HG02885 (cell line): ENCODE measurements at regions not wholly inside any gene's neighbourhood (a gene's known extent, or its start where the extent isn't known, plus 50 kb on each side); places are given as distances from the start of the nearest gene placed in this dataset.
"Not testable (repeated sequence)": the region's sequence is repeated elsewhere in the genome, so short reads cannot be mapped to it uniquely, and the experiment has no call there.

ENCODE experiments used
- ATAC-seq: cut with Tn5 transposase; IDR thresholded peaks from one replicate; pipeline ENCODE4 v1.9.1; 2021; ENCODE audit warnings: mild to moderate bottlenecking; ENCODE audit not compliant: unreplicated experiment, poor library complexity

DNA sequence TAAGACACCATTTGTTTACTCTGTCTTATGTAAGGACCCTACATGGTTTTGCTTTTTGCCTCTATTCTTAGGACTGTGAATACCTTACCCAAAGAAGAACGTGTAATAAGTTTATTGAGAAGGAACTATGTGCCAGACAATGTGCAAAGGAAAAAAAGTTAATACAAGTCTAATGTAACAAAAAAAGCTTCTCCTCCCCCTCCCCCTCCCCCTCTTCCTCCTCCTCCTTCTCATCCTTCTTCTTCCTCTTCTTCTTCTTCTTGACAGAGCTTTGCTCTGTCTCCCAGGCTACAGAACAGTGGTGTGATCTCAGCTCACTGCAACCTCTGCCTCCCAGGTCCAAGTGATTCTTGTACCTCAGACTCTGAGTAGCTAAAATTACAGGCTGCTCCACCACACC is 50.9 kb upstream of the MITF start:
- ATAC-seq: no peak

DNA sequence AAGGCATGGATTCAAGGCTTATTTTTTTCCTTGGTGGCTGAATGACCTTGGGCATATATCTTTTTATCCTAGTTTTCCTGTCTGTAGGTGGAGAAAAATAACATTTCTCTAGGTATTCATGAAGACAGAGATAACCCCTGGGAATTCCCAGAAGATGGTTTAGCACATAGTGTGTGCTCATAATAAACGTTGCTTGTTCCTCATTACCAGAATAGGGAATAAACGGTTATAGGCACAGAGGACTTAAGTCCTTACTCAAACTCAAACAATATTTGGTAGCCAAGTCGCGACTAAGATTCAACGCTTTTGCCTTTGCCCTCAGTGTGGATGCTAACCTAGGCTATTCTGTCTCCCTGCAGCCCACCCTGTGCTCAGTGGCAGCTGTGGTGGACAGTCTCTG is 51.6 kb upstream of the MITF start:
- no peak for ATAC-seq

DNA sequence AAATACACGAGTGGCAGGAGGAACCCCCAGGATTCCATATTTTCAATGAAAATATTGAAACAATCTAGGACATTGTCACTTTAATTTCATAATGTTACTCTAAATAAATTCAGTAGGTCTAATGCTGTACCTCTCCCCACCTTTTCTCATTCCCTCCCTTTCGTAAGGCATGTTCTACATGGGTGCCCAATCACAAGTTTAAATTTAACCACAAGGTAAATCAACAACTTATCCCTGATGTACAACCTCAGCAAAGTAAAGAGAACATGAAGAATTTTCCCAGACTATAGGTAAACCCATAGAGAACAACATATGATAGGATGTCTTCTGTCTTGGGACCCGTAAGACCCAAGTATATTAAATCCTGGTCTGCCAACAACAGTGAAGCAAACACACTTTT is 53.2 kb upstream of the MITF start:
- no peak for ATAC-seq

DNA sequence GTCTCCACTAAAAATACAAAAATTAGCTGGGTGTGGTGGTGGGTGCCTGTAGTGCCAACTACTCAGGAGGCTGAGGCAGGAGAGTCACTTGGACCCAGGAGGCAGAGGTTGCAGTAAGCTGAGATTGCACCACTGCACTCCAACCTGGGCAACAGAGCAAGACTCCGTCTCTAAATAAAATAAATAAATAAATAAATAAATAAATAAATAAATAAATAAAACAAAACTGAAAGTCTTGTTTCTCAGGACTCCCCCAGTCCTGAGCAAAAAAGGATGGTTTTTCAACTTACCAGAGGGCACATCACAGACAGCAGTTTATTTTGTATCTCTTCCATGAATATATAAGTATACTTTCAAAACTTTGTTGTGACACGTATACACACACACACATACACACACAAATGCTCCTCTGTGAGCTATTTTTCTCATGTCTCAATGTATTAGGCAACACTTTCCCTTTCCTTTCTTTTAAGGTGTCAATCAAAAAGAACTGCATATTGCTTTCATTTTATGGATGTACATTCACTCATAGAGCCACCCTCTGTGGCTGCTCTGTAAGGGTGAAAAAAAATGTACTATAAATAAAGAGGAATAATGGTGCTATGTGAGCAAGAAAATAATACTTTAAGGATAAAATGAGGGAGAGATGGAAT is 54.8 kb upstream of the MITF start:
- ATAC-seq: no peak

DNA sequence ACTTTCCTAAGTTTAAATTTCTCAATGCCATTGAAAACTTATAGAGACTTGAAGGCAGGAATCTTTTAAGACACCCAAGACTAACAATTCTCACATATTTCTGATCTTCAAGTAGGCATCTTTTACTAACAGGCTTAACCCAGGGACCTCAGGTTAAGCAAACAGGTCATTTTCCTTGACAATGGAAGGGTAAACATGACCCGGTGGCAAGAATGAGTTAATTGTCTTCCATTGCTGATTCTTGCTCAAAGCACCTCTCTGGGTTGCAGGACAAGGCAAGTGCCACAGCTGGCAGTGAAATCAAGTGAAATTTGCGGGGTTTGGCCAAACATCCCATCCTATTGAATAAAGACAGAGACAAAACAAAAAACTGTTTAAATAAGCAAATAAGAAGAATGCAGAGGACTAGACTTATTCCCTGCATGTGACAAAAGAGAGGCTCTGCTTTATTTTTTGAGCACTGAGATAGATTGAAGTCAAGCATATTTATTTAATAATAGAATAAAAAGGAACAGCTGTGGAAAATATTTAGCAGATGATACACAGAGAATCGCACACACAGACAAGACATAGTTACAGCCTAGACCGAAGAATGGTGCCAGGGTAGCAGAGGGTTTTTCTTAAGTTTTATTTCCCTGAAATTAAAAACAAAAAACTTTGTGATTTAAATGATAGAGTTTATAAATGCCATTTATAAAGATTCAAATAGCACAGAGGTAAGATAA is 56.0 kb upstream of the MITF start:
- ATAC-seq: no peak

DNA sequence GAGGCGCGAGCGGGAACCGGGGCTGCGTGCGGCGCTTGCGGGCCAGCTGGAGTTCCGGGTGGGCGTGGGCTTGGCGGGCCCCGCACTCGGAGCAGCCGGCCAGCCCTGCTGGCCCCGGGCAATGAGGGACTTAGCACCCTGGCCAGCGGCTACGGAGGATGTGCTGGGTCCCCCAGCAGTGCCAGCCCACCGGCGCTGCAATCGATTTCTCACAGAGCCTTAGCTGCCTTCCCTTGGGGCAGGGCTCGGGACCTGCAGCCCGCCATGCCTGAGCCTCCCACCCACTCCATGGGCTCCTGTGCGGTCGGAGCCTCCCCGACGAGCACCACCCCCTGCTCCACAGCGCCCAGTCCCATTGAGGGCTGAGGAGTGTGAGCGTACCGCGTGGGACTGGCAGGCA is 61.8 kb upstream of the MITF start:
- ATAC-seq: not testable (repeated sequence)

DNA sequence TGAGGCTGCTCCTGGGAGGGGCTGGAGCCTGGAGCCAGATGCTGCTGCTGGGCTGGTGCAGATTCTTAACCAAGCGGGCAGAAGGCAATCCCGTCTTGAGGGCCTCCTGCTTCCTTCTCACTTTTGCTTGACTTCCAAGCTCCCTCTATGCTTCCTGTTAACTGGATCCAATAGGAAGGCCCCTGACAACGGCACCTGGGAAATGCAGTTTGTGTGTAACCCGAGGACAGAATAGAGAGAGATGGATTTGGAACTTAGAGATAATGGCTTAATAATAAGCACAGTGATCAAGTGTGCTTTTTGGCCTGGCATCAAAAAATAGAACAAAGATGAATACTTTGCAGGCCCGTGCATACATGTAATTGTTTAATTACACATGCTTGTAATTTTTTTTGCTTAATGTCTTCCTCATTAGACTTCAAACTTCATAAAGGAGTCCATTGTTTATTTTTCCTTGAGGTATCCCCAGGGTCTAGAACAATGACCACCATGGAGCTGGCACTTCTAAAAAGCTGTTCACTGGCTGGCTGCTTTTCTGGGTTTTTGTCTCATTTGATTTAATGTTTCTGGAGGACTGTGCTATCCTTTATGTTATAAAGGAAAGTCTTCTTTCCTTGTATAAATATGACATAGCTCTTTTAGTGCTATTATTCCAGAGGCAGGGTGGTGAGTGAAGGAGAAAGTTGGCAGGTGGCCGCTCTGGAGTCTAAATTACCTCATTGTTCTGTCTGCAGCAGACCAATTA is 63.3 kb upstream of the MITF start:
- ATAC-seq: no peak

DNA sequence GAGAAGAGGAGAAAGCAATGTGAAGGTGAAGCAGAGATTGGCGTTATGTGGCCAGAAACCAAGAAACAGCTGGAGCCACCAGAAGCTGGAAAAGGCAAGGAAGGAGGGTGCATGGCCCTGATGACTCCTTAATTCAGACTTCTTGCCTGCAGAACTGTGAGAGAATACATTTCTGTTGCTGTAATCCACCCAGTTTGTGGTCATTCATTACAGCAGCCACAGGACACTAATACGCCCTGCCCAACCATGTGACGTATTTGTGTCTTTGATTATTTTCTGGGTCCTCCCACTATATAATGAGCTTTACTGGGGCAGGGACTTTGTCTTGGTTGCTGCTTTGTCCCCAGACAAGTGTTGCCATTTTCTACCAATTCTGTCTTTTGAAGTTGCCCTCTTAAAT is 64.5 kb upstream of the MITF start:
- no peak for ATAC-seq

DNA sequence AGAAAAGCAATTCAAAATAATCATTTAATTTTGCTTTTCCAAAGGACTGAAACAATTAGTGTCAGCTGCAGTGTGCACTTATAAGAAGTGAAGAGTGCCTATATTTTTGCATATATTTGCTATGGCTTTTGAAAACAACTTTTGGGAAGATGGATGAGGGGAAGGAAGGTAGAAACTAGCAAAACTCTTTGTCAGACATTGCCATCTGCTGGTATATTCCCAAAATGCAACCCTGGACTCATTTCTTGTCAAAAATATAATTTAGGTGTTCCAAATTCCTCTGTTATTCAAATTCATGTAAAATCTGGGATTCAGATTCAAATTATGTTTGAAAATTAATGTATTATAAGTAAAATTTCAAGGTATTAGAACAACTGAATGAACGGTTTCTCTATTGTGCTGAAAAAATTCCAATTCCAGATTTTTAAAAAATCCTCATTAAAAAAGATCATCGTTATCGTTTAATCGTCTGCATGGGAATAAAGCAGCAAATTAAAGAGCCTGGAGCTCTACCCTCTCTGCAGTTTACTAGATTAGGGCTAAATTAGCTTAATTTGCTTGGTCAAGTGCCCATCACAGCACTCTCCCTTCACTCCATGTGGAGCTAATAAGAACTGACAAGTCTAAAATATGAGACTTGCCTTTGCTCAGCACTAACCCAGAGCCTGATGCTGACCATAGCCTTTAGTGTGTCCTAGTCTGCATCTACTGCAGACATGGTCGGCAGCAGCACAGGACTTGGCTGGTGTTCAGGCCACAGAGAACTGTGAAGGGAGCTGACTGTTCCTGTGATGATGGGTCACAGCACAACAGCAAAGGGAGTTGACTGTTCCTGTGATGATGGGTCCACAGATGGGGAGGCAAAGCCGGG is 67.9 kb upstream of the MITF start:
- no peak for ATAC-seq

DNA sequence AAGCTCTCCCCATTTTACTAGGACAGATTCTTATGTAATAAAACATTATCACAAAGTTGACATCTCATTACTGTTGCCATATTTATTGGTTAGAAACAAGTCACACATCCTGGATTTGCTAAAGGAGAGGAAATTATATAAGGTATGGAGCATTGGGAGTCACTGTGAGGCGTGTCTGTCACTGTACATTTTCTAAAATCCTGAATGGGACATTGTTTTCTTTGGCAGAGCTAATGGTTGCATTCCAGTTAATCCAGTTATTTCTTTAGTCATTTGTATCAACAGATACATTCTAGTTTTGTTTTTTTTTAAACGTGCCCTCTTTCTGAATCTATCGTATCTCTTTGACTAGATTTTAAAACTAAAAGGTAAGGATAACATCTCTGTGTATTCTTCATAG is 70.2 kb upstream of the MITF start:
- ATAC-seq: no peak

DNA sequence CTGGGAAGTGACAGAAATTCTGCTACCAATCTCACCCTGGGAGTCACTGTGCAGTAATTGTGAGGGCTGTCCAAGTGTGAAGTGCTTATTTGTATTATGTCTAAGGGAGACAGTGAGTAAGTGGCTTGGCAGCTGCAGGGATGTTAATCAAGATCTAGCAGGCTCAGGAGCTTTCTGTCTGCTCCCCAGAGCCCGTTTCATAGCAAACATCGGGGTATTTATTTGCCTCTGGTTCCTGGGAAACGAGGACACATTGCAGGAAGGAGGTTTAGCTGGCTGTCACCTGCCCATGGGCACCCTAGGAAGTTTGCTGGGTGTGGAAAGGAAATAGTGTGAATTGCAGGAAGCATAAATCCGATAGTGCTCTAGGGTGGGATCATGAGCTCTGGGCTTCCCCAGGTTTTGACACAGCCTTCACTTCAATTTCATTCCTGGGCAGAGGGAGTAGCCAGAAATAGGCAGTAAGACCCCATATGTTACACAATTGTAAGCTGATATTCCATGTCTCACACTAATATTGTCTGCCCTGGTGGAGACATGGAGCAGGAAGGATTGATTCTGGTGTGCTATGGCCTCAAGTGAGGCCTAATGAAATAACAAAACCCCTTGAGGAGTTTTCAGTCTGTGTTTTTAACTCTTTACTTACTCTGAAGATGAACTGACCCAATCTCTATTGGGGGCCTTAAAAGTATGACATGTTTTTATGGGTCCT is 74.1 kb upstream of the MITF start:
- no peak for ATAC-seq

DNA sequence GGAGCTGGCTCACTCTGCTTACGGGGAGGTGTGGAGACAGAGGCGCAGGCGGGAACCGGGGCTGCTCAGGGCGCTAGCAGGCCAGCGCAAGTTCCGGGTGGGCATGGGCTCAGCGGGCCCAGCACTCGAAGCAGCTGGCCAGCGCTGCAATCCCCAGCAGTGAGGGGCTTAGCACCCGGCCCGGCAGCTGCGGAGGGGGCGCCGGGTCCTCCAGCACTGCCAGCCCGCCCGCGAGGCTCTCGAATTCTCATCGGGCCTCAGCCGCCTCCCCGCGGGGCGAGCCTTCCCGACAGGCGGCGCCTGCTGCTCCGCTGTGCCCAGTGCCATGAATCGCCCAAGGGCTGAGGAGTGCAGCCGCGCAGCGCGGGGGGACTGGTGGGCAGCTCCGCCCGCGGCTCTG is 78.6 kb upstream of the MITF start:
- ATAC-seq: no peak

DNA sequence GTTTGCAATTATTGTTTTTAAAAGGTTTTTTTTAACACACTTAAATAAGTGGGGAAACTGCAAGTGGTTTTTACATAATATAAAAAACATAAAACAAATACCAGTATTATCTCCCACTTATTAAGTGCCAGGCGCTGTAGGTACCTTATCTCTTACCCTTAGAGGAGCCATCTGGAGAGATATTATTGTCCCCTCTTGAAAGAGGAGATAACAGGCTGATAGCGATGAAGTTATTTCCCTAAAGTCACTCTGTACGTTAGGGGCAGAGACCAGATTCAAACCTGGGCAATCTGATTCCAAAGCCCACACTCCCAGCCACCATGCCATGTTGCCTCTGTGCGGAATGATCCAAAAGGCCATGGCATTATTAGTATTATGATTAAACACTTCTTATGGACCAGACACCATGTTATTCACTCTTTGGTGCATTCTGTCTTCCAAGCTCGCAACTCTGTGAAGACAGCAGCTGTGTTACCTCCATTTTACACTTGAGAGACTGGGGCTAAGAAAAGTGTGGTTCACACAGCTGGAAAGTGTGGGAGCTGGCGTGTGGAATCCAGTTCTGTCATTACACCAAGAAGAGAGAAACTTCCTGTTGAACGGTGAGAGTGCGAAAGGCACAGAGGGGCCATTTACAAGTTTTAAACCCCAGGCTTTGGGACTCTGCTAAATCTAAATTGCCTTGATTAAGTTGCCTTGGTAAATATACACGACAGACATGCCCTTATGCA is 79.9 kb upstream of the MITF start:
- ATAC-seq: no peak

DNA sequence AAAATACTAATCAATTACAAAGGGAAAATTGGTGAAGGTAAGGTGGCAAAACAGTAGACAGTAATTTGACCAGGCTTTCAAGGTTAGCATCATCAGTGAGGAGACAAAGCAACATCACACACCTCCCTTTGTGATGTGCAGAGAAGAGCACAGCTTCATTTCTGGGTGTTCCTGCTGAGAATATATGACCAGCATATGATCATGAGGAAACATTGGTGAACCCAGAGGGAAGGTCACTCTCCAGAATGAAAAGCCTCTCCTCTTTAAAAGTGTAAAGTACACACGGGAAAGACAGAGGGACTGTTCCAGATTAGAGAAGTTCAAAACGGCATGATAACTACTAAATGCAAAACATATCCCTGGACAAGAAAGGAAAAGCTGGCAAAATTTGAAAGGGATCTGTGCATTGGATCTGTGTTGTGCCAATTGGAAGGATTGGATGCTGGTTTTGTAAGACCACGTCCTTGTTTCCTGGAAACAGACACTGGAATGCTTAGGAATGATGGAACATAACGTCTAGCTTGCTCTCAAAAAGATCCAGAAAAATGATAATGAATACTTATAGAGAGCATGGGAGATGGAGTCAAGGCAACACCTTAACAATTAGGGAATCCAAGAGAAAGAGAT is 80.6 kb upstream of the MITF start:
- no peak for ATAC-seq

DNA sequence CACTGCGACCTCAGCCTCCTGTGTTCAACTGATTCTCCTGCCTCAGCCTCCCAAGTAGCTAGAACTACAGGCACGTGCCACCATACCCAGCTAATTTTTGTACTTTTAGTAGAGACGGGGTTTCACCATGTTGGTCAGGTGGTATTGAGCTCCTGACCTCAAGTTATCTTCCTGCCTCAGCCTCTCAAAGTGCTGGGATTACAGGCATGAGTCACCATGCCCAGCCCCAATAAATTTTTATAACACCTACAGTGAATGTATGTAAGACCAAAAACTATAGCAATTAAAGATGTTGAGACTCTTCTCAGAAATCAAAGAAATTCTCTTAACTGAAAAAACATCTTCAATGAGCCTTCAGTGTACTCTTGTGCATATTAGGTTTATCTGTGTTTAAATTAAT is 82.2 kb upstream of the MITF start:
- ATAC-seq: not testable (repeated sequence)

DNA sequence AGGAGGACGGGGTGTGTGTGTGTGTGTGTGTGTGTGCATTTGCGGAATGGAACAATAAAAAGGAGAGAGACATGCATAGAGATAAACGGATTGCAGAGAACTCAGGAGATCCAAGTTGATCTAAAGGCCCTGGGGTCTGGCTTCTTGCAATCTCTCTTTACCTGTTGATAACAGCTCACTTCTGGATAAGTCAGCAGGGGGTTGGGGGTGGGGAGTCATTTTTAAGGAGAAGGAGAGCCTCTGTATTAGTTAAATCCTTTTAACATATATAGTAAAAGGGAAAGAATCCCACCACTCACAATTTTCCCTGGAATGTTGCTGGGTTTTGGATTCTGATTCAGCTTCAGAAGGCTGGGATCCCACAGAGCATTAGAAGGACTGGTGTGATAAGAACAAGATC is 87.5 kb upstream of the MITF start:
- no peak for ATAC-seq

DNA sequence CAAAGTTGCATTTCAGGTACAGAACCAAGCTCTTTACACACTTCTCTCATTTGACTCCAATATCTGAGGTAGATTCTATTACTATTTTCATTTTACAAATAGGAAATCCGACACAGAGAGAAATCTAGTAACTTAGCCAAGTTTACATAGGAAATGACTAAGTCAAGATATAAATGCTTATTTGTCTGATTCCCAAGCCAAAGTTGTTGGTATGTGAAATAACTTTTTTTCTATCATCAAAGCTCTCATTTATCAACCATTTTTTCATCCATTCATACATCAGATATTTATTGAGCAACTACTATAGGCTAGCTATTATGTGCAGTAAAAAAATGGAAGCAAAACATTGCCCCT is 89.2 kb upstream of the MITF start:
- no peak for ATAC-seq

DNA sequence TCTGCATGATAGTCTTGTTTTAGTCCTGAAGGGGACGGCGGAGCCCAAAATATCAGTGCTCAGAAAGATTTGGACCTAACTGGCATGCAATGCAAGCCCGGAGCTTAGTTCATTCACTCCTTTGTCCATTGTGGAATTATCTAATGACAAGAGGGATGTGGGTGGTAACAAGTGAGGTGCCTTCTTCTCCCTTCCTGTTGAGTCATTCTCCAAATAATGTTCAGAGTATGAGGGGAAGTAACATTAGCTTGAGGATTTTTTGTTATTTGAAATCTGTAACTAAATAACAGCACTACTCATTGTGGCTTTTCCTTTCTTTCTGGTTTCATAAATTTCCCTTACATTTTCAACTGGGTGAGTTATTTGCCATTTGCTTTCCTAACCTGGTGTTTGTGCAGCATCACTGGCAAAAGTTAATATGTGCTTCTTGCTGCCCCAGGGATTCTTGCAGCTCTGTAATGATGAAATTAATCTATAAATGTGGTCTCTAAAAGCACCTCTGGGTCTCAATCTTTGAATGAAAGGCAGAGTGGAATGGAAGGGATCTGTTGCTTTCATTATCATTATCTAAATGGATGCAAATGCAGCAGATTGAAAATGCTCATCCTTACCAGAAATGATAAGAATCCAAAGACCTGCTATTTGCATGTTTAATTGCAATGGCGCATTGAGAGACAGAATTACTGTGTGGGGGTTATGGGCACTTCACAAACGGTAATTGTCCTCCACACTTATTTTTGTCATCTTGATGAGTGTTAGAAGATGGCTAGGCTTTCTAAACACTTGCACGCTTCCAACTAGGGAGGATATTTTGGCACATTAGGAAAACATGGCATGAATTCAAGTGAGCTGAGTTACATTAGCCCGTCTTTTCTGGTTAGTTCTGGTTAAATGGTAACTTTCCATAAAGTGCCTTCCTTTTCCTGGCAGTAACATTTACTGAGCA is 89.9 kb upstream of the MITF start:
- ATAC-seq: no peak
